Spleen (tissue), 7 donors: ENCODE measurements at regions not wholly inside any gene's neighbourhood (a gene's known extent, or its start where the extent isn't known, plus 50 kb on each side); places are given as distances from the start of the nearest gene placed in this dataset.

ENCODE experiments used
- CTCF ChIP-seq, 11 experiments: fragments of 200-600 bp in 7 of 11; fragments of 450-650 bp in 4 of 11; sonication (generic) in 4 of 11; IDR thresholded peaks in 8 of 11; conservative IDR thresholded peaks in 3 of 11; 1 replicate in 7 of 11; 2 replicates in 4 of 11; pipeline versions ENCODE4 v1.4.0 to v1.8.0; 2016 to 2021; ENCODE audit warnings: antibody characterized with exemption in 11 of 11, inconsistent platforms in 4 of 11, mild to moderate bottlenecking in 1 of 11
- POLR2A ChIP-seq, 3 donors: fragments of 450-650 bp; IDR thresholded peaks; one replicate each; pipeline ENCODE4 v1.5.1; 2017; ENCODE audit warnings: antibody characterized with exemption in 3 of 3, mild to moderate bottlenecking in 1 of 3
- POLR2AphosphoS5 ChIP-seq, 3 donors: sonication (generic); formaldehyde crosslinking; IDR thresholded peaks; one replicate each; pipeline ENCODE4 v1.5.1; 2017; ENCODE audit warnings: antibody characterized with exemption in 3 of 3
- donor health status: DM: no; HTN: no; CAD: no; lungs with moderate emphysema.
- donor health status: DM: no; HTN: no; CAD: no.
- donor health status: DM: no; HTN: no; CAD: no.

DNA sequence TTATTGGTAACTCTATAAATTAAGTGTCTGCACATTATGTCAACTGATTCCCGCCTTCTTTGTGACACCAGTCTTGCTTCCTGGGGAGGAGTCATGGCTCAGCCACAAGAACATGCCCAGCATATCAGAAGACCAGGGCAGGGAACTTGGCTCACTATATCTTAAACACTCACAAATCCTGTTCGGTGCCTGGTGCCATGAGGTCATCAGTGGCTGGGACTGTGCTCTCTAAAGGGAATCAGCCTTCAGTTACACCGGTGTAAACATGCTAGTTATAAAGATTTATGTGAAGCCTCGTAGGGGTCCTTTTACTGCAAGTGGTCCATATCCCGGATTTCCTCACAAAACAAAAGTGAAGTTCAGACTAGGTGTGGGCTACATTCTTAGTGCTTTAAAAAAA lies 73.1 kb upstream of the ZNF521 start:
- TF ChIP-seq POLR2A (IDR thresholded peaks at IDR 0.05): no peak
- TF ChIP-seq CTCF (IDR thresholded peaks at IDR 0.05 in 8 of 11, conservative IDR thresholded peaks at IDR 0.05 in 3 of 11): no peak
- TF ChIP-seq POLR2AphosphoS5 (IDR thresholded peaks at IDR 0.05): no peak
